Psoas muscle (tissue), 7 donors: ENCODE measurements at regions not wholly inside any gene's neighbourhood (a gene's known extent, or its start where the extent isn't known, plus 50 kb on each side); places are given as distances from the start of the nearest gene placed in this dataset.

ENCODE experiments used
- ATAC-seq, 4 donors: fragments of 200-7000 bp; cut with Tn5 transposase; one replicate each; pipeline ENCODE4 v1.9.1; 2020; ENCODE audit warnings: moderate library complexity in 3 of 4, mild to moderate bottlenecking in 2 of 4
- DNase-seq, 2 donors: peaks; one replicate each; pipeline ENCODE4 v3.0.0-alpha.2; 2020
- H3K27ac ChIP-seq: fragments of 200-600 bp; one replicate; pipeline ENCODE4 v1.8.0; 2022
- H3K27me3 ChIP-seq, 3 donors: fragments of 200-600 bp in 1 of 3; one replicate each; pipeline versions ENCODE4 v1.6.1 to v1.8.0; 2013 to 2022; ENCODE audit warnings: low read length in 2 of 3, mild to moderate bottlenecking in 2 of 3, moderate library complexity in 1 of 3; ENCODE audit not compliant: insufficient read depth in 3 of 3
- H3K36me3 ChIP-seq, 2 donors: fragments of 200-600 bp in 1 of 2; one replicate each; pipeline versions ENCODE4 v1.6.1 to v1.8.0; 2013 to 2022; ENCODE audit warnings: low read depth in 1 of 2, mild to moderate bottlenecking in 1 of 2, moderate library complexity in 1 of 2; ENCODE audit not compliant: insufficient read depth in 1 of 2
- H3K4me1 ChIP-seq: fragments of 200-600 bp; one replicate; pipeline ENCODE4 v1.8.0; 2022
- H3K4me3 ChIP-seq: fragments of 200-600 bp; one replicate; pipeline ENCODE4 v1.8.0; 2022; ENCODE audit warnings: mild to moderate bottlenecking
- H3K9me3 ChIP-seq: fragments of 200-600 bp; one replicate; pipeline ENCODE4 v1.8.0; 2022
- WGBS, 3 donors: extraction: QIAGEN DNeasy Blood & Tissue Kit; methylation state at CpG; one replicate each; pipeline versions ENCODE4 v1.1.6 to v1.1.7; 2013; 5-methylcytosine and 5-hydroxymethylcytosine counted together
- intact Hi-C, 2 donors: fragments of 100-400 bp; cut with DNase I; formaldehyde crosslinking; loops; one replicate each; pipeline versions ENCODE4 v1.11.0 to v1.14.2; 2022
- TF ChIP-seq, protein P1 (sequence below): fragments of 200-600 bp; IDR thresholded peaks from one replicate; pipeline ENCODE4 v1.8.0; 2022; ENCODE audit warnings: antibody characterized with exemption
- donor health status: healthy with polysubstance abuse.
- donor health status: DM: no; HTN: no; CAD: no; lungs with moderate emphysema.
- donor health status: Bipolar disorder and iron deficiency.
- donor health status: healthy.
- donor health status: DM: yes; HTN: yes; CAD: no.
- donor health status: DM: no; HTN: no; CAD: no.
- donor health status: DM: yes; HTN: yes; CAD: no.

DNA sequence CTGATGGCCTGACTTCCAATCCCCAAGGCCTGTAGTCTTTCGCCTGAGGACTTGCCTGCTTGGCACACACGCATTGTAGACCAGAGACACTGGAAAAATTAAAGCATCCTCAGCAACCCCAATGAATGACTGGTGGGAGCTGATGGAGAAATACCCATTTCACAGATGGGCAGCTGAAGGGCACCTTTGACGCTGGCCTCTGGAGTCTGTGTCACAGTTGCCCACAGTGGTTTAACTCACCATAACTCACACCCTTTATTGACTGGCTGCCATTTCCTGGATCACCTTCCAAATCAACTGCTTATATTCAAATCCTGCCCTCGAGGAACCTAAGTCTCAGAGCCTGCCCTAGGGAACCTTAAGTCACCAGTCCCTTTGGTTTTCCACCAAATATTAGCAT lies 183.1 kb downstream of the SHQ1 start:
- no peak overlapping the region for H3K4me3 ChIP-seq
- DNase-seq (no peak), ATAC-seq (no peak)
- no peak overlapping the region for H3K27ac ChIP-seq
- TF ChIP-seq, protein P1, sequence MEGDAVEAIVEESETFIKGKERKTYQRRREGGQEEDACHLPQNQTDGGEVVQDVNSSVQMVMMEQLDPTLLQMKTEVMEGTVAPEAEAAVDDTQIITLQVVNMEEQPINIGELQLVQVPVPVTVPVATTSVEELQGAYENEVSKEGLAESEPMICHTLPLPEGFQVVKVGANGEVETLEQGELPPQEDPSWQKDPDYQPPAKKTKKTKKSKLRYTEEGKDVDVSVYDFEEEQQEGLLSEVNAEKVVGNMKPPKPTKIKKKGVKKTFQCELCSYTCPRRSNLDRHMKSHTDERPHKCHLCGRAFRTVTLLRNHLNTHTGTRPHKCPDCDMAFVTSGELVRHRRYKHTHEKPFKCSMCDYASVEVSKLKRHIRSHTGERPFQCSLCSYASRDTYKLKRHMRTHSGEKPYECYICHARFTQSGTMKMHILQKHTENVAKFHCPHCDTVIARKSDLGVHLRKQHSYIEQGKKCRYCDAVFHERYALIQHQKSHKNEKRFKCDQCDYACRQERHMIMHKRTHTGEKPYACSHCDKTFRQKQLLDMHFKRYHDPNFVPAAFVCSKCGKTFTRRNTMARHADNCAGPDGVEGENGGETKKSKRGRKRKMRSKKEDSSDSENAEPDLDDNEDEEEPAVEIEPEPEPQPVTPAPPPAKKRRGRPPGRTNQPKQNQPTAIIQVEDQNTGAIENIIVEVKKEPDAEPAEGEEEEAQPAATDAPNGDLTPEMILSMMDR, result no peak
- H3K9me3 ChIP-seq, result no peaks in the 10 kb centered on the region
- intact Hi-C loops, result loop anchor here in 1 of 2 donors (5.0 kb wide), 1 partner anchor 157 kb away; no protein-coding TSS in a partner anchor
- H3K4me1 ChIP-seq, result peaks cover 5% of the 10 kb centered on the region
- no peaks in the 10 kb centered on the region for H3K27me3 ChIP-seq
- WGBS, 3 donors, result 85 to 91% (median 88%) methylated on average over 4 of the region's 4 CpGs
- H3K36me3 ChIP-seq, result no peaks in the 10 kb centered on the region

DNA sequence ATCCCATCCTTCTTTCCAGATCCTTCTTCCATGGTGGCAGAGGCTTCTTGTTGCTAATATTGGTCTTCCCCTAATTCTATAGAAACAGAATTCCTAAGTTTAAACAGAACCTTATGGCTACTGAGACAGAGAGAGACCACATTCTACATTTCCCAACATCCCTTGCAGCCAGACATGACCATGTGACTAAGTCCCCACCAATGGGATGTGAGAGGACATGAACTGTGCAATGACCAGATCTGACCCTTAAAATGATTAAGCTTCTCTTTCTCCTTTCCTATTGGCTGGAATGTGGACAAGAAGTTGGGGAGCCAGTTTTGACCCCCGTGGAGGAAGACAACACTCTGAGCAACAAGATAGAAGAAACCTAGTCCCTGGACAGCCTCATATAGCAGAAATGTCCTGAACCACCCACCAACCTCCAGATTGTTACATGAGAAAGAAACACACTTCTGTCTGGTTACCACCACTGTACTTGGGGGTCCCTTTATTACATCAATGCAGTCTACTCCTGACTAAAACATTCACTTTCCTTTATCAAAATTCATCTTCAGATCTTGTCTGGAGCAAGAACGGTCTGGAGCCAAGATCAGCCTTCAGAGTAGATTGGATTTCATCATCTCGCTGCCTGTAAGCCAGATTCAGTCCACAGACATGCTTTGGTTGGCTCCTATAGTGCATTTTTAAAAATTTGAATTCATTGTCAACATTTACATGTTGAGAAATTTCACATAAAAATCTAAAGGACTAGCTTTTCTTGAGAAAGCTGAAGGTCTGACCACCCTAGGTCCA lies 183.9 kb downstream of the SHQ1 start:
- Histone ChIP-seq H3K9me3 (no peaks in the 10 kb centered on the region), H3K4me3 (no peak overlapping the region), H3K27ac (no peak overlapping the region), H3K4me1 (peaks cover 5% of the 10 kb centered on the region), H3K27me3 (no peaks in the 10 kb centered on the region), H3K36me3 (no peaks in the 10 kb centered on the region)
- TF ChIP-seq, protein P1, result no peak
- DNase-seq, result no peak
- intact Hi-C loops, result no loop called here
- 70 to 85% (median 75%) methylated on average over 3 of the region's 3 CpGs for WGBS, 3 donors
- ATAC-seq, result no peak

DNA sequence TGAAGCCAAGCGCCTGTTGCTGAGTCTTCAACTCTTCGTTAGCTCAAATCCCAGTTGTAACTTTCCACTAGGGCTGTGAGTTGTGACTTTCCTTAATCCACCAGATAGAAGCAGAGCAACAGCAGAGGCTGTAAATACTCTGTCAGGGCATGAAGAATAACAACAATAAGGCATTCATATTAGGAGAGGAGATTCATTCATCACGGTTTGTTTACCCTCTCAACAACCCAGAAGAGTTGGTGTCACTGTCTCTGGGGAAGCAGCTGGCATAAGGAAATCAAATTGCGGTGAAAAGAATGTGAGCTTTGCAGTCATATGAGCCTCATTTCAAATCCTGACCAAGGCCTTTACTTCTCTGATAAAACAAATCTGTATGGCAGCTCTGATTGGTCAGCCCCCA lies 184.8 kb downstream of the SHQ1 start:
- Histone ChIP-seq H3K36me3 (no peaks in the 10 kb centered on the region), H3K4me1 (peaks cover 5% of the 10 kb centered on the region), H3K27ac (no peak overlapping the region), H3K4me3 (no peak overlapping the region), H3K9me3 (no peaks in the 10 kb centered on the region), H3K27me3 (no peaks in the 10 kb centered on the region)
- TF ChIP-seq, protein P1, result no peak
- DNase-seq (no peak), ATAC-seq (no peak)
- intact Hi-C loops, result no loop called here
- WGBS, 3 donors, result 63 to 76% (median 66%) methylated on average over 4 of the region's 4 CpGs

DNA sequence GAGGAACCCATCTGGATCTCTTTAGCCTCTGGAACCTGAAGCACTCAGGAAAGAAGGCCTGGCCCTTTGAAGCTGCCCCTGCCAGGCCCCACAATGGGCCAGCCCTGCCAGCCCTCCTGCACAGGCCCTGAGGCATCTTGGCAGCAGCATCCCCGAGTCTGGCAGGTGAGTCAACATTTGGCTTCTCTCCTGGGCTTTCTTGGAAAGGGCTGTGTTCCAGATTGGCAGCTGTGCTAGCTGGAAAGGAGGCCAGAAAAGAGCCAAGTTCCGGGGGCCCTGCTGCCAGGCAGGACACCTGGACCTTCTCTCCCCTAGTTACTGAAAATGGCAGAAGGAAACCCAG lies 187.2 kb downstream of the SHQ1 start:
- H3K4me3 ChIP-seq, result no peak overlapping the region
- H3K27me3 ChIP-seq, result peaks cover 0 to 3% (median 0%) of the 10 kb centered on the region in 3 donors
- TF ChIP-seq, protein P1, result no peak
- H3K36me3 ChIP-seq, result no peaks in the 10 kb centered on the region
- H3K27ac ChIP-seq, result no peak overlapping the region
- WGBS, 3 donors, result 13 to 17% (median 13%) methylated on average over 2 of the region's 2 CpGs
- intact Hi-C loops, result no loop called here
- H3K4me1 ChIP-seq, result peaks cover 5% of the 10 kb centered on the region
- peak; percentile 67 to 81 for DNase-seq
- no peaks in the 10 kb centered on the region for H3K9me3 ChIP-seq
- peak; percentile 97 to 99 (median 98) for ATAC-seq
